Panc1 (cell line): ENCODE measurements at regions not wholly inside any gene's neighbourhood (a gene's known extent, or its start where the extent isn't known, plus 50 kb on each side); places are given as distances from the start of the nearest gene placed in this dataset.

Source experiments
- POLR2AphosphoS5 ChIP-seq: IDR thresholded peaks from 2 replicates; pipeline ENCODE4 v1.6.1; 2012; ENCODE audit warnings: mild to moderate bottlenecking, low read depth, low read length, moderate library complexity
- TF ChIP-seq, protein P1 (sequence below): fragments of 450-650 bp; IDR thresholded peaks from 2 replicates; pipeline ENCODE4 v1.5.1; 2017; ENCODE audit warnings: mild to moderate bottlenecking
- TF ChIP-seq, protein P2 (sequence below), 2 experiments: IDR thresholded peaks; 2 replicates each; pipeline ENCODE4 v1.6.1; 2011 to 2012; ENCODE audit warnings: low read depth in 2 of 2, control low read depth in 1 of 2, low read length in 1 of 2, mild to moderate bottlenecking in 1 of 2, moderate library complexity in 1 of 2; ENCODE audit not compliant: insufficient read depth in 1 of 2

GRCh38 chr4:59571805-59572430 is 1628.2 kb upstream of the ADGRL3 start:
- TF ChIP-seq, protein P1, sequence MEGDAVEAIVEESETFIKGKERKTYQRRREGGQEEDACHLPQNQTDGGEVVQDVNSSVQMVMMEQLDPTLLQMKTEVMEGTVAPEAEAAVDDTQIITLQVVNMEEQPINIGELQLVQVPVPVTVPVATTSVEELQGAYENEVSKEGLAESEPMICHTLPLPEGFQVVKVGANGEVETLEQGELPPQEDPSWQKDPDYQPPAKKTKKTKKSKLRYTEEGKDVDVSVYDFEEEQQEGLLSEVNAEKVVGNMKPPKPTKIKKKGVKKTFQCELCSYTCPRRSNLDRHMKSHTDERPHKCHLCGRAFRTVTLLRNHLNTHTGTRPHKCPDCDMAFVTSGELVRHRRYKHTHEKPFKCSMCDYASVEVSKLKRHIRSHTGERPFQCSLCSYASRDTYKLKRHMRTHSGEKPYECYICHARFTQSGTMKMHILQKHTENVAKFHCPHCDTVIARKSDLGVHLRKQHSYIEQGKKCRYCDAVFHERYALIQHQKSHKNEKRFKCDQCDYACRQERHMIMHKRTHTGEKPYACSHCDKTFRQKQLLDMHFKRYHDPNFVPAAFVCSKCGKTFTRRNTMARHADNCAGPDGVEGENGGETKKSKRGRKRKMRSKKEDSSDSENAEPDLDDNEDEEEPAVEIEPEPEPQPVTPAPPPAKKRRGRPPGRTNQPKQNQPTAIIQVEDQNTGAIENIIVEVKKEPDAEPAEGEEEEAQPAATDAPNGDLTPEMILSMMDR = no peak
- TF ChIP-seq, protein P2, sequence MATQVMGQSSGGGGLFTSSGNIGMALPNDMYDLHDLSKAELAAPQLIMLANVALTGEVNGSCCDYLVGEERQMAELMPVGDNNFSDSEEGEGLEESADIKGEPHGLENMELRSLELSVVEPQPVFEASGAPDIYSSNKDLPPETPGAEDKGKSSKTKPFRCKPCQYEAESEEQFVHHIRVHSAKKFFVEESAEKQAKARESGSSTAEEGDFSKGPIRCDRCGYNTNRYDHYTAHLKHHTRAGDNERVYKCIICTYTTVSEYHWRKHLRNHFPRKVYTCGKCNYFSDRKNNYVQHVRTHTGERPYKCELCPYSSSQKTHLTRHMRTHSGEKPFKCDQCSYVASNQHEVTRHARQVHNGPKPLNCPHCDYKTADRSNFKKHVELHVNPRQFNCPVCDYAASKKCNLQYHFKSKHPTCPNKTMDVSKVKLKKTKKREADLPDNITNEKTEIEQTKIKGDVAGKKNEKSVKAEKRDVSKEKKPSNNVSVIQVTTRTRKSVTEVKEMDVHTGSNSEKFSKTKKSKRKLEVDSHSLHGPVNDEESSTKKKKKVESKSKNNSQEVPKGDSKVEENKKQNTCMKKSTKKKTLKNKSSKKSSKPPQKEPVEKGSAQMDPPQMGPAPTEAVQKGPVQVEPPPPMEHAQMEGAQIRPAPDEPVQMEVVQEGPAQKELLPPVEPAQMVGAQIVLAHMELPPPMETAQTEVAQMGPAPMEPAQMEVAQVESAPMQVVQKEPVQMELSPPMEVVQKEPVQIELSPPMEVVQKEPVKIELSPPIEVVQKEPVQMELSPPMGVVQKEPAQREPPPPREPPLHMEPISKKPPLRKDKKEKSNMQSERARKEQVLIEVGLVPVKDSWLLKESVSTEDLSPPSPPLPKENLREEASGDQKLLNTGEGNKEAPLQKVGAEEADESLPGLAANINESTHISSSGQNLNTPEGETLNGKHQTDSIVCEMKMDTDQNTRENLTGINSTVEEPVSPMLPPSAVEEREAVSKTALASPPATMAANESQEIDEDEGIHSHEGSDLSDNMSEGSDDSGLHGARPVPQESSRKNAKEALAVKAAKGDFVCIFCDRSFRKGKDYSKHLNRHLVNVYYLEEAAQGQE (IDR thresholded peaks at IDR 0.05; ENCODE audit: insufficient read depth in 1 of 2, low read depth in 2 of 2, low read length in 1 of 2) = no peak
- no peak for TF ChIP-seq POLR2AphosphoS5
